WTC11 (cell line): ENCODE measurements at regions not wholly inside any gene's neighbourhood (a gene's known extent, or its start where the extent isn't known, plus 50 kb on each side); places are given as distances from the start of the nearest gene placed in this dataset.

Experiments used
- OVOL2 ChIP-seq: fragments of 250-450 bp; sonication (Bioruptor Pico); IDR thresholded peaks from 2 replicates; pipeline ENCODE4 v1.9.0; 2021; ENCODE audit warnings: mild to moderate bottlenecking, borderline replicate concordance
- SP1 ChIP-seq: sonication (generic); formaldehyde crosslinking; conservative IDR thresholded peaks from 2 replicates; pipeline ENCODE4 v1.8.1; 2022; ENCODE audit warnings: missing genetic modification reagents
- TF ChIP-seq, protein P1 (sequence below): fragments of 200-600 bp; IDR thresholded peaks from 2 replicates; pipeline ENCODE4 v1.8.0; 2022; ENCODE audit warnings: antibody characterized with exemption
- TF ChIP-seq, protein P2 (sequence below): sonication (generic); formaldehyde crosslinking; IDR thresholded peaks from 2 replicates; pipeline ENCODE4 v1.8.0; 2022; ENCODE audit warnings: mild to moderate bottlenecking, missing genetic modification reagents
- TF ChIP-seq, protein P3 (sequence below): sonication (generic); formaldehyde crosslinking; IDR thresholded peaks from 2 replicates; pipeline ENCODE4 v1.8.1; 2023; ENCODE audit warnings: mild to moderate bottlenecking, missing genetic modification reagents

DNA sequence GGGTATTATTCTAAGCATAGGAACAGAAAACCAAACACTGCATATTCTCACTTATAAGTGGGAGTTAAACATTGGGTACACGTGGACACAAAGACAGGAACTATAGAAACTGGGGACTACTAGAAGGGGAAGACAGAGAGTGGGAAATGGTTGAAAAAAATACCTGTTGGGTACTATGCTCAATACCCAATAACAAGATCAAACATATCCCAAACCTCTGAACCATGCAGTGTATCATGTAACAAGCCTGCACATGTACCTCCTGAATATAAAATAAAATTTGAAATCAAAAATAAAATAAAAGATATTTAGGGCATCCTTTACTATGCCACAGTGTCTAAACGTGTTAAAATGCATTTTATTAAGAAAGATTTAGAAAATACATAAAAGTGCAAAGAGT is 221.0 kb upstream of the TFPI start:
- TF ChIP-seq, protein P1, sequence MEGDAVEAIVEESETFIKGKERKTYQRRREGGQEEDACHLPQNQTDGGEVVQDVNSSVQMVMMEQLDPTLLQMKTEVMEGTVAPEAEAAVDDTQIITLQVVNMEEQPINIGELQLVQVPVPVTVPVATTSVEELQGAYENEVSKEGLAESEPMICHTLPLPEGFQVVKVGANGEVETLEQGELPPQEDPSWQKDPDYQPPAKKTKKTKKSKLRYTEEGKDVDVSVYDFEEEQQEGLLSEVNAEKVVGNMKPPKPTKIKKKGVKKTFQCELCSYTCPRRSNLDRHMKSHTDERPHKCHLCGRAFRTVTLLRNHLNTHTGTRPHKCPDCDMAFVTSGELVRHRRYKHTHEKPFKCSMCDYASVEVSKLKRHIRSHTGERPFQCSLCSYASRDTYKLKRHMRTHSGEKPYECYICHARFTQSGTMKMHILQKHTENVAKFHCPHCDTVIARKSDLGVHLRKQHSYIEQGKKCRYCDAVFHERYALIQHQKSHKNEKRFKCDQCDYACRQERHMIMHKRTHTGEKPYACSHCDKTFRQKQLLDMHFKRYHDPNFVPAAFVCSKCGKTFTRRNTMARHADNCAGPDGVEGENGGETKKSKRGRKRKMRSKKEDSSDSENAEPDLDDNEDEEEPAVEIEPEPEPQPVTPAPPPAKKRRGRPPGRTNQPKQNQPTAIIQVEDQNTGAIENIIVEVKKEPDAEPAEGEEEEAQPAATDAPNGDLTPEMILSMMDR: no peak
- TF ChIP-seq, protein P2, sequence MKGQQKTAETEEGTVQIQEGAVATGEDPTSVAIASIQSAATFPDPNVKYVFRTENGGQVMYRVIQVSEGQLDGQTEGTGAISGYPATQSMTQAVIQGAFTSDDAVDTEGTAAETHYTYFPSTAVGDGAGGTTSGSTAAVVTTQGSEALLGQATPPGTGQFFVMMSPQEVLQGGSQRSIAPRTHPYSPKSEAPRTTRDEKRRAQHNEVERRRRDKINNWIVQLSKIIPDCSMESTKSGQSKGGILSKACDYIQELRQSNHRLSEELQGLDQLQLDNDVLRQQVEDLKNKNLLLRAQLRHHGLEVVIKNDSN (CRISPR knock-in tag): no peak
- no peak for TF ChIP-seq SP1
- TF ChIP-seq, protein P3, sequence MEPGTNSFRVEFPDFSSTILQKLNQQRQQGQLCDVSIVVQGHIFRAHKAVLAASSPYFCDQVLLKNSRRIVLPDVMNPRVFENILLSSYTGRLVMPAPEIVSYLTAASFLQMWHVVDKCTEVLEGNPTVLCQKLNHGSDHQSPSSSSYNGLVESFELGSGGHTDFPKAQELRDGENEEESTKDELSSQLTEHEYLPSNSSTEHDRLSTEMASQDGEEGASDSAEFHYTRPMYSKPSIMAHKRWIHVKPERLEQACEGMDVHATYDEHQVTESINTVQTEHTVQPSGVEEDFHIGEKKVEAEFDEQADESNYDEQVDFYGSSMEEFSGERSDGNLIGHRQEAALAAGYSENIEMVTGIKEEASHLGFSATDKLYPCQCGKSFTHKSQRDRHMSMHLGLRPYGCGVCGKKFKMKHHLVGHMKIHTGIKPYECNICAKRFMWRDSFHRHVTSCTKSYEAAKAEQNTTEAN (CRISPR knock-in tag): no peak
- no peak for TF ChIP-seq OVOL2 (CRISPR knock-in tag)
